Left lung (tissue), 4 donors: ENCODE measurements at regions not wholly inside any gene's neighbourhood (a gene's known extent, or its start where the extent isn't known, plus 50 kb on each side); places are given as distances from the start of the nearest gene placed in this dataset.

Experiments
- ATAC-seq: fragments of 200-7000 bp; cut with Tn5 transposase; one replicate; pipeline ENCODE4 v1.9.1; 2020; ENCODE audit warnings: moderate library complexity
- DNase-seq, 4 donors: peaks; one replicate each; pipeline ENCODE4 v3.0.0-alpha.2; 2013 to 2020
- H3K27ac ChIP-seq, 2 donors: fragments of 200-600 bp; sonication (generic) in 1 of 2; one replicate each; pipeline versions ENCODE4 v1.5.0 to v1.8.0; 2020 to 2021
- H3K27me3 ChIP-seq, 2 donors: fragments of 200-600 bp; sonication (generic) in 1 of 2; one replicate each; pipeline versions ENCODE4 v1.5.0 to v1.8.0; 2020 to 2021
- H3K36me3 ChIP-seq, 2 donors: fragments of 200-600 bp; sonication (generic) in 1 of 2; one replicate each; pipeline versions ENCODE4 v1.5.0 to v1.8.0; 2020 to 2021
- H3K4me1 ChIP-seq, 2 donors: fragments of 200-600 bp; one replicate each; pipeline ENCODE4 v1.8.0; 2021
- H3K4me3 ChIP-seq, 2 donors: fragments of 200-600 bp; sonication (generic) in 1 of 2; one replicate each; pipeline versions ENCODE4 v1.5.0 to v1.8.0; 2020 to 2021; ENCODE audit warnings: mild to moderate bottlenecking in 1 of 2
- H3K9me3 ChIP-seq, 2 donors: fragments of 200-600 bp; sonication (generic) in 1 of 2; one replicate each; pipeline versions ENCODE4 v1.5.0 to v1.8.0; 2020 to 2021
- intact Hi-C, 2 donors: fragments of 100-400 bp; cut with DNase I; formaldehyde crosslinking; loops; one replicate each; pipeline versions ENCODE4 v1.11.2 to v1.14.2; 2022
- TF ChIP-seq, protein P1 (sequence below), 2 donors: fragments of 200-600 bp; sonication (generic) in 1 of 2; IDR thresholded peaks; one replicate each; pipeline versions ENCODE4 v1.5.0 to v1.8.0; 2021; ENCODE audit warnings: antibody characterized with exemption in 2 of 2
- donor health status: DM: no; HTN: yes; CAD: no.
- donor health status: DM: no; HTN: no; CAD: no.

DNA sequence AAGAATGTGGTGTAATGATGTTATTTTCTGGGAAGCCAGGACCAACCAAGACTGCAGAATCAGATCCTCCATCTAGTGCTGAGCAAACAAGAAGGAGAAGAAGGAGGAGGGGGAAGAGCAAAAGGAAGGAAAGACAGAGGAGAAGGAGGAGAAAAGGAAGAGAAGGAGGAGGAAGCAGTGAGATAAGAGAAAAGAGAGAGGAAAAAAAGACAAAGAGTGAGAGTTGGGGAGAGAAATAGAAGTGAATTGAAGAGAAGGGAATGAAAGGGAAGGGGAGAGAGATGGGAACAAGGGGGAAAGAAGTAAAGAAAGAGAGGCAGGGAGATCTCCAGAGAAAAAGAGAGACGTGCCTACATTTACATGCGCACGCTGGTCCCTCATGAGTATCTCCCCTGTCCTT lies 153.5 kb downstream of the MN1 start:
- no peaks in the 10 kb centered on the region for H3K9me3 ChIP-seq
- no peak for DNase-seq

DNA sequence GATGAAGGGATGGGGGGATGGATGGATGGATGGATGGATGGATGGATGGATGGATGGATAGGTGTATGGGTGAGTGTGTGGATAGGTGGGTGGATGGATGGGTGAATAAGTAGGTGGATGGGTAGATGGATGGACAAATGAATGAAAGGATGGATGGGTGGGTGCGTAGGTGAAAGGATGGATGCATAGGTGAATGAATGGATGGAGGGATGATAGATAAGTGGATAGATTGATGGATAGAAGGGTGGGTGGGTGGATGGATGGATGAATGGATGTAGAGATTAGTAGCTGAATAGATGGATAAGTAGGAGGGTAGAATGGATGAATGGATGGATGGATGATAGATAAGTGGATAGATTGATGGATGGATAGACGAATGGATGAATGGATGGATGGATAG lies 152.7 kb downstream of the MN1 start:
- no peak for ATAC-seq
- intact Hi-C loops, result no loop called here
- H3K27ac ChIP-seq, result no peak overlapping the region

More for the DNA sequence above, 153.5 kb downstream of the MN1 start:
- TF ChIP-seq, protein P1, sequence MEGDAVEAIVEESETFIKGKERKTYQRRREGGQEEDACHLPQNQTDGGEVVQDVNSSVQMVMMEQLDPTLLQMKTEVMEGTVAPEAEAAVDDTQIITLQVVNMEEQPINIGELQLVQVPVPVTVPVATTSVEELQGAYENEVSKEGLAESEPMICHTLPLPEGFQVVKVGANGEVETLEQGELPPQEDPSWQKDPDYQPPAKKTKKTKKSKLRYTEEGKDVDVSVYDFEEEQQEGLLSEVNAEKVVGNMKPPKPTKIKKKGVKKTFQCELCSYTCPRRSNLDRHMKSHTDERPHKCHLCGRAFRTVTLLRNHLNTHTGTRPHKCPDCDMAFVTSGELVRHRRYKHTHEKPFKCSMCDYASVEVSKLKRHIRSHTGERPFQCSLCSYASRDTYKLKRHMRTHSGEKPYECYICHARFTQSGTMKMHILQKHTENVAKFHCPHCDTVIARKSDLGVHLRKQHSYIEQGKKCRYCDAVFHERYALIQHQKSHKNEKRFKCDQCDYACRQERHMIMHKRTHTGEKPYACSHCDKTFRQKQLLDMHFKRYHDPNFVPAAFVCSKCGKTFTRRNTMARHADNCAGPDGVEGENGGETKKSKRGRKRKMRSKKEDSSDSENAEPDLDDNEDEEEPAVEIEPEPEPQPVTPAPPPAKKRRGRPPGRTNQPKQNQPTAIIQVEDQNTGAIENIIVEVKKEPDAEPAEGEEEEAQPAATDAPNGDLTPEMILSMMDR (IDR thresholded peaks at IDR 0.05), result no peak
- H3K4me3 ChIP-seq, result no peak overlapping the region
- no peaks in the 10 kb centered on the region for H3K36me3 ChIP-seq
- intact Hi-C loops, result no loop called here
- no peaks in the 10 kb centered on the region for H3K4me1 ChIP-seq
- H3K27me3 ChIP-seq, result no peaks in the 10 kb centered on the region
- no peak for ATAC-seq
- H3K27ac ChIP-seq, result no peak overlapping the region

DNA sequence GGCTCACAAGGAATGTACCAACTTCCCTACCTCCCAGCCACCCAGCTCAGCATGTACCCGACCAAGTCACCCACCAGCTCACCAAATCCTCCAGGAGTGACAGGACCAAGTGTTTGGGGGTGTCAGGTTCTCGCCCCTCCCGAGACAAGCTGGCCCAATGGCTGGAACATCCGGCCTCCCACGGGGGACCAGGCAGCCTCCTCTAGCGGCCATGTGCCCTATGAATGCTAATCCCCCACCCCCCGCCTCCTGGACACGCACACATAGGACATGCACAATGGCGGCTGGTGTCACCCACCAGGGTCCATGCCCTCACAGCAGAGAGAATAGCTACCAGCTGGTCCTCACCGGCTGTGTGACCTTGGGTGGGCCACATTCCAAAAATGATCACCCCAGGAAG lies 151.0 kb downstream of the MN1 start:
- Histone ChIP-seq H3K27me3 (no peaks in the 10 kb centered on the region), H3K9me3 (no peaks in the 10 kb centered on the region), H3K36me3 (no peaks in the 10 kb centered on the region), H3K4me1 (no peaks in the 10 kb centered on the region), H3K4me3 (no peak overlapping the region), H3K27ac (no peak overlapping the region)
- ATAC-seq, result no peak
- intact Hi-C loops, result no loop called here
- TF ChIP-seq, protein P1 (IDR thresholded peaks at IDR 0.05), result no peak
- no peak for DNase-seq

More for the DNA sequence above, 152.7 kb downstream of the MN1 start:
- no peak for DNase-seq
- Histone ChIP-seq H3K4me1 (no peaks in the 10 kb centered on the region), H3K4me3 (no peak overlapping the region), H3K9me3 (no peaks in the 10 kb centered on the region), H3K36me3 (no peaks in the 10 kb centered on the region), H3K27me3 (no peaks in the 10 kb centered on the region)
- TF ChIP-seq, protein P1 (IDR thresholded peaks at IDR 0.05), result no peak

DNA sequence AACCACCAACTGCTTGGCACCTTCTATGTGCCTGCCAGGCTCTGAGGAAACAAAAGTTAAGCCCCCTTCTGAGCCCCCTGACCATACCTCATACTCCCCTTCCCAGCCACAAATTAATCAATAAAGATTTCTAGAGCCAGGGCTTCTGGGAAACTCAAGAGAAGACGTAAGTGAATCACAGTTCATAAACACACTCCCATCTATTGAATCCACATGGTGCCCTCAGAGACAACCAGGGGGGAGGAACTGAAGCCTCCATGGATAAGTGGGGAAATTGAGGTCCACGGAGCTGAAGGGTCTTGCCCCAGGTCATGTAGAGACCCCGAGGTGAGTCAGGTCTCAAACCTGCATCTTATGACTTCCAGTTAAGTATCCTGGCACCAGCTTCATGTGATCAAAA lies 150.6 kb downstream of the MN1 start:
- H3K27ac ChIP-seq, result no peak overlapping the region
- no peak overlapping the region for H3K4me3 ChIP-seq
- TF ChIP-seq, protein P1 (IDR thresholded peaks at IDR 0.05), result no peak

DNA sequence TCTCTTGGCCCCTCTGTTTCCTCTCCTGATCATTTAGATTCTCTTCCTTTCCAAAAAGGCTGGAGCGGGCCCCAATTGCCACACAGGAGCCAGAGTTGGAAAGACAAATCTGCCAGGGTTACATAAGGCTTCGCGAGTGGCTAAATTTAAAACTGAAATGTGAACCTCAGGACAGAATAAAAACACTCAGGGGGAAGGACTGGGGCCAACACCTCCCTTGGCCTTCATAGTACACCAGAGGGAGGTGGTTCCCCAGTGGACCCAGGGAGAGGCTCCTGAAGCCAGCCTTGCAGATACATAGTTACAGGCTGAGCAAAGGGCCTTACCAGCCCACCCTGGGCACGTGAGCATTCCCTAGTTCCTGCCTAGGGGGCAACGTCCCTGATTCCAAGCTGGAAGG lies 150.1 kb downstream of the MN1 start:
- no peak overlapping the region for H3K4me3 ChIP-seq
- peaks cover 0 to 3% of the 10 kb centered on the region in 2 donors for H3K9me3 ChIP-seq
- no peak for DNase-seq
- TF ChIP-seq, protein P1 (IDR thresholded peaks at IDR 0.05), result no peak
- no peak for ATAC-seq
- H3K36me3 ChIP-seq, result no peaks in the 10 kb centered on the region
- intact Hi-C loops, result no loop called here
- no peaks in the 10 kb centered on the region for H3K27me3 ChIP-seq
- H3K27ac ChIP-seq, result no peak overlapping the region
- no peaks in the 10 kb centered on the region for H3K4me1 ChIP-seq

More for the DNA sequence above, 150.6 kb downstream of the MN1 start:
- intact Hi-C loops, result no loop called here
- no peak for DNase-seq
- no peaks in the 10 kb centered on the region for H3K27me3 ChIP-seq
- ATAC-seq, result no peak
- no peaks in the 10 kb centered on the region for H3K36me3 ChIP-seq
- H3K9me3 ChIP-seq, result no peaks in the 10 kb centered on the region
- H3K4me1 ChIP-seq, result no peaks in the 10 kb centered on the region
